Common myeloid progenitor, CD34-positive (primary cell): ENCODE measurements at regions not wholly inside any gene's neighbourhood (a gene's known extent, or its start where the extent isn't known, plus 50 kb on each side); places are given as distances from the start of the nearest gene placed in this dataset.

ENCODE experiments used
- CTCF ChIA-PET: fragments of 350-600 bp; sonication (Branson Sonifier 250); formaldehyde crosslinking; loops from one replicate; lab custom pipeline; 2021; ENCODE audit warnings: antibody characterized with exemption; lab: Charles Lee
- POLR2A ChIA-PET: fragments of 350-600 bp; sonication (Branson Sonifier 250); formaldehyde crosslinking; loops from one replicate; lab custom pipeline; 2021; ENCODE audit warnings: antibody characterized with exemption; lab: Charles Lee
- DNase-seq, 3 donors: peaks; one replicate each; pipeline versions ENCODE4 v3.0.0 to v3.0.0-alpha.2; 2013
- H3K27ac ChIP-seq, 2 experiments: 1 replicate in 1 of 2; 2 replicates in 1 of 2; pipeline ENCODE4 v1.7.0; 2013; ENCODE audit warnings: inconsistent platforms in 2 of 2, low read length in 2 of 2, mild to moderate bottlenecking in 2 of 2, low read depth in 1 of 2, moderate library complexity in 1 of 2; ENCODE audit not compliant: severe bottlenecking in 2 of 2, insufficient read depth in 1 of 2, poor library complexity in 1 of 2
- H3K27me3 ChIP-seq, 5 experiments: replicated peaks in 2 of 5; 1 replicate in 3 of 5; 2 replicates in 2 of 5; pipeline versions ENCODE4 v1.6.1 to v1.7.0; 2013; ENCODE audit warnings: low read length in 4 of 5, mild to moderate bottlenecking in 2 of 5, moderate library complexity in 2 of 5, inconsistent platforms in 1 of 5; ENCODE audit not compliant: insufficient read depth in 5 of 5, control insufficient read depth in 4 of 5
- H3K36me3 ChIP-seq, 4 experiments: 1 replicate in 2 of 4; 2 replicates in 2 of 4; pipeline versions ENCODE4 v1.6.1 to v1.7.0; 2013; ENCODE audit warnings: low read length in 3 of 4, control low read depth in 1 of 4, mild to moderate bottlenecking in 1 of 4; ENCODE audit not compliant: control insufficient read depth in 4 of 4, insufficient read depth in 4 of 4
- H3K4me1 ChIP-seq, 4 experiments: 1 replicate in 3 of 4; 2 replicates in 1 of 4; pipeline versions ENCODE4 v1.6.1 to v1.7.1; 2013; ENCODE audit warnings: low read length in 3 of 4, mild to moderate bottlenecking in 3 of 4, control low read depth in 1 of 4, inconsistent platforms in 1 of 4, moderate library complexity in 1 of 4; ENCODE audit not compliant: control insufficient read depth in 4 of 4, insufficient read depth in 4 of 4; ENCODE audit errors: control extremely low read depth in 1 of 4
- H3K4me3 ChIP-seq, 7 experiments: 1 replicate in 4 of 7; 2 replicates in 3 of 7; pipeline versions ENCODE4 v1.5.1 to v1.7.0; 2013; ENCODE audit warnings: mild to moderate bottlenecking in 7 of 7, low read length in 6 of 7, moderate library complexity in 6 of 7, inconsistent platforms in 2 of 7, low read depth in 2 of 7, control low read depth in 1 of 7; ENCODE audit not compliant: insufficient read depth in 4 of 7, control insufficient read depth in 1 of 7; ENCODE audit errors: extremely low read depth in 1 of 7
- H3K9me3 ChIP-seq, 5 experiments: 1 replicate in 4 of 5; 2 replicates in 1 of 5; pipeline versions ENCODE4 v1.6.1 to v1.7.1; 2013; ENCODE audit warnings: low read length in 4 of 5, mild to moderate bottlenecking in 2 of 5, inconsistent platforms in 1 of 5, low read depth in 1 of 5, moderate library complexity in 1 of 5; ENCODE audit not compliant: control insufficient read depth in 4 of 5, insufficient read depth in 2 of 5; ENCODE audit errors: control extremely low read depth in 1 of 5
- WGBS: methylation state at CpG from one replicate; pipeline ENCODE4 v1.1.5; 2013; ENCODE audit not compliant: insufficient coverage; 5-methylcytosine and 5-hydroxymethylcytosine counted together

DNA sequence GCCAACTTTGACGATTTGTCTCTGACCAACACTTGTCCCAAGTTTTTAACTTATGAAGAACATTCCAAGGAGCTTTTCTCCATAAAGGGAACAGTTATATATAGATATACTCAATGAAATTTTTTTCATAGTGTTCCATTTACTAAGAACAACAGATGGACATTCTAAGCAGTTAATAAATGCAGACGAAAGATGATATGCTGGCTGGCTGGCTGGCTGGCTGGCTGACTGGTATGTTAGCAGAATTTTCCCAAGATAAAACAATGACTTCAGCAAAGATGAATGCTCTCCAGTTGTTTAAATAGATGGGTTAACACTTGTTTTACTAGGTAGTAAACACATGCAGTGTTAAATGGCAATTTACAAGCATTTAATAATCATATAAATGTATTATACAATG, 62.2 kb downstream of the SPANXN3 start:
- Histone ChIP-seq H3K27ac (no peak overlapping the region), H3K4me1 (no peaks in the 10 kb centered on the region), H3K27me3 (no peaks in the 10 kb centered on the region), H3K4me3 (no peak overlapping the region), H3K36me3 (no peaks in the 10 kb centered on the region), H3K9me3 (no peaks in the 10 kb centered on the region)
- ChIA-PET CTCF (no interaction called here), POLR2A (no interaction called here)
- no peak for DNase-seq
- WGBS, result no CpG with 5 or more reads among the region's 2 CpGs

DNA sequence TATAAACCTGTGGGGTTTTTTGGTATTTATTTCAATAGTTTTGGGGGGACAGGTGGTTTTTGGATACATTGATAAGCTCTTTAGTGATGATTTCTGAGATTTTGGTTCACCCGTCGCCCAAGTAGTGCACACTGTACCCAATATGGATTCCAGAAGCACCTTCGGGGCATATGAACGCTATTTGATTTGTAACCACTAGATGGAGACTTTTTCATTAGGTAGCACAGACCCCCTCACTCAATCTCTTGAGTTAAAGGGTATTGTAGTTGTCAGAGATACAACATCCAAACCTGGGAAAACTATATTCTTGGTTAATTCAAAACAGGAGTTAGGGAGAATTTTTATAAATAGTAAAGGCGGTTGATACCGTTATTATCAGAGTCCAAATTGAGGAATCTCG, 79.8 kb downstream of the SPANXN3 start:
- Histone ChIP-seq H3K36me3 (no peaks in the 10 kb centered on the region), H3K9me3 (no peaks in the 10 kb centered on the region), H3K4me3 (no peak overlapping the region), H3K4me1 (no peaks in the 10 kb centered on the region), H3K27ac (no peak overlapping the region), H3K27me3 (no peaks in the 10 kb centered on the region)
- CTCF ChIA-PET, result no interaction called here
- POLR2A ChIA-PET, result no interaction called here
- WGBS, result 10% methylated on average over 4 of the region's 7 CpGs
- peak in 2 of 3 donors; percentile 17 to 19 for DNase-seq

DNA sequence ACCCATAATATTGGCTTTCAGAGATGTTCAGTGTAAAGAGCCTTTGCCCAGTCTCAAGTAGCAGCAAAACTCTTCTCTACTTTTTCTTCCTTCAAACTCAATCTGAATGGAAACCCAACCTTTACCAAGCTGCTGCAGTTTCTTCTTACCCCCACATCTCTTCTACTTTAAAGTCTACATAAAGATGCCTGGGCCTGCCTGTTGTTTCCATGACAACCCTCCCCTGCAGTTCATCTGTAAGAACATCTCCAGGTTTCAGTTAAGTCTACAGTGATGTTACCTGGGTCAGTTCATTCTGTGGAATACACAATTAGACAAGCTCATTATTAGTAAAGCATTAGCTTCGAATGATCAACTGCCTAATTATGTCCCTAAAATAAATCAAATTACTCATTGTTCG, 81.4 kb downstream of the SPANXN3 start:
- Histone ChIP-seq H3K27ac (no peak overlapping the region), H3K9me3 (no peaks in the 10 kb centered on the region), H3K4me3 (no peak overlapping the region), H3K27me3 (no peaks in the 10 kb centered on the region), H3K36me3 (no peaks in the 10 kb centered on the region), H3K4me1 (no peaks in the 10 kb centered on the region)
- DNase-seq, result no peak
- 83% methylated on average over 1 of the region's 2 CpGs for WGBS
- CTCF ChIA-PET, result no interaction called here
- POLR2A ChIA-PET, result no interaction called here

DNA sequence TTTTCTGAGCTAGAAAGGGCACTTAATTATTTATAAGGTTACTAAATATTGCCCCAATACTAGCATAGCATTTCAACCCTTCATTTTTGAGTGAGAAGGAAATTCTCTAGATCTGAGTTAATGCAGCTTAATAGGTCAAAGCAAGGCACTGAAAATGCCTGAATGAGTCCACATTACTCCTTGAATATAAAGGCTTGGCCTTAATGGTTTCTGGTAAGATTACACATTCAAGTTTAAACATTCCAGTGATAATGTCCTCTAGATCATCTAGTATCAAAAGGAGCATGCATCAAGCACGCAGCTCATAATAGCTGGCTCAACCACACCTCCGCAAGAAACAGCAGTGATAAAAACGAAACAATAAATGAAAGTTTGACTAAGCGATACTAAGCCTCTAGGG, 87.5 kb downstream of the SPANXN3 start:
- H3K36me3 ChIP-seq, result no peaks in the 10 kb centered on the region
- CTCF ChIA-PET, result no interaction called here
- no peak overlapping the region for H3K4me3 ChIP-seq
- DNase-seq, result no peak
- WGBS, result 57% methylated on average over 4 of the region's 4 CpGs
- H3K27me3 ChIP-seq, result no peaks in the 10 kb centered on the region
- no peaks in the 10 kb centered on the region for H3K9me3 ChIP-seq
- POLR2A ChIA-PET, result no interaction called here
- H3K27ac ChIP-seq, result no peak overlapping the region
- no peaks in the 10 kb centered on the region for H3K4me1 ChIP-seq

DNA sequence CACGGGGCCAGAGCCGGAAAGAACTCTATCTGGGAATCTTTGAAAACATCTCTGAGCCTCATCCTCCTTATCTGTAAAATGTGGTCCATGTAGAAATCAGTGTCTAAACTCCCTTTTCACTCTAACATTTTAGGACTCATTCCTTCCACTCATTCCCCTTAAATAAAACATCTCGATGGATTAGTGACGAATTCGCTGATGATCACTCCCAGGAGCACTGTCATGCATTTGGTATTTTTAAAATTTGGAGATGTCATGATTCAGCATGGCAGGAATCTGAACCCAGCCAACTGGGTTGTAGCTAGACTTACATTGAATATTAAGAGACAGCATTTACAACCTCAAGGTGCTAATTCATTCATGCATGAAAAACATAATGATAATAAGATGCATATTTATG, 88.1 kb downstream of the SPANXN3 start:
- POLR2A ChIA-PET, result no interaction called here
- Histone ChIP-seq H3K27ac (no peak overlapping the region), H3K27me3 (no peaks in the 10 kb centered on the region), H3K9me3 (no peaks in the 10 kb centered on the region), H3K4me3 (no peak overlapping the region), H3K4me1 (no peaks in the 10 kb centered on the region), H3K36me3 (no peaks in the 10 kb centered on the region)
- WGBS, result 79% methylated on average over 2 of the region's 5 CpGs
- CTCF ChIA-PET, result no interaction called here
- no peak for DNase-seq

DNA sequence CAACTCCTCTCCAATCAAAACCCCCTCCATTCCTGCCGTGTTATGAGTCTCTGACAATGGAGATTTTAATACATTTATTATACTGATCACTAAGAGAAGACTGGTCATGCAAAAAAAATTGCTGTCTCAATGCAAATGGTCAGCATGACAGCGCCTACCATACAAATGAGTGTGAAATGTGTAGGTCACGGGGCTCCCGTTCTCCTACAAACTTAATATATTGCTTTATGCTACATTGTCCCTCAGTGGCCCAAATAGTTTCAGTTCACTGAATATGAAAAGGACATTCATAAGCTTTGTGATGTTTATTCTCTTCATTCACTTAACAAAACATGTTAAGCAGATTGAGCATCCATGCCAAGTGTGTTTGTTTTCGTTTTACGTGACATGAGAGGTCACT, 116.1 kb downstream of the SPANXN3 start:
- WGBS, result no CpG with 5 or more reads among the region's 6 CpGs
- H3K27ac ChIP-seq, result no peak overlapping the region
- DNase-seq, result no peak
- H3K4me3 ChIP-seq, result no peak overlapping the region
- no peaks in the 10 kb centered on the region for H3K27me3 ChIP-seq
- ChIA-PET CTCF (no interaction called here), POLR2A (no interaction called here)
- no peaks in the 10 kb centered on the region for H3K36me3 ChIP-seq
- H3K4me1 ChIP-seq, result no peaks in the 10 kb centered on the region
- no peaks in the 10 kb centered on the region for H3K9me3 ChIP-seq

DNA sequence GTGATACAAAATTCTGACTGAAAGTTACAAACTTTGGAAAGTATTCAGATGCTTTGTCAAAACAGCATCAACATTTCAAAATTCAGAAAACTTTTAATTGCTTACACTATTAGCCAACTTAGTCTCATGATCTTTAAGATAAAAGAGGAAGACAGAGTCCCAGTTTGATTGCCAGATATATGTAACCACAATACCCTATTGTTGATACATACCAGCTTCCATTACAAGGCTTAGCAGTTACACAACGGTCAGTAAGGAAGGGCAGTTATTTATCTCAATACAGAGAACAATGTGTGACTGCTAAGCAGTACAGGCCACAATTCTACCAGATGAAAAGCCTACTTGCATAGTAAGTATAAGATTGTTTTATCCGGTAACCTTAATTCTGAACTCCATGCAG, 138.4 kb downstream of the SPANXN3 start:
- ChIA-PET CTCF (no interaction called here), POLR2A (no interaction called here)
- WGBS, result 70% methylated on average over 2 of the region's 2 CpGs

More for the DNA sequence above, 138.4 kb downstream of the SPANXN3 start:
- no peaks in the 10 kb centered on the region for H3K27me3 ChIP-seq
- no peaks in the 10 kb centered on the region for H3K4me1 ChIP-seq
- peaks cover 0 to 3% (median 0%) of the 10 kb centered on the region in 5 experiments for H3K9me3 ChIP-seq
- no peak overlapping the region for H3K4me3 ChIP-seq
- no peak overlapping the region for H3K27ac ChIP-seq
- no peaks in the 10 kb centered on the region for H3K36me3 ChIP-seq
- no peak for DNase-seq
